ENCODE measurements at regions not wholly inside any gene's neighbourhood (a gene's known extent, or its start where the extent isn't known, plus 50 kb on each side); places are given as distances from the start of the nearest gene placed in this dataset.

DNA sequence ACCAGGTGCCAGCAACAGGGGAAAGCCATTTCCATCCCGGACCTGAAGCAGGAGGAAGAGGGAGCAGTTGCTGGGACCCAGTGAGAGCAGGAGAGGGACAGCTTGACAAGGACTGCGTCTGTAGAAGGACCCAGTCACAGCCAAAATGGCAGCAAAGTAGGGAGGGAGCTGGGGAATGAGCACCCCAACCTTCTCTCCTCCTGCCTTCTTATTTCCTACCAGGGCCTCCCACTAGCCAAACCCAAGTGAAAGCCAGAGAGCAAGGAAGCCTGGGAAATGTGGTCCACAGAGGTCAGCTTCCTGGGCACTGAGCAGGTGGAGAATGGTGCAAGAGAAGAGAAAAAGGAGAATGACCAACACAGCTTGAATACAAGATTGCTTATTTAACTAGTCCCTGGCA, 108.5 kb upstream of the MYL2 start:
- peaks cover 67% of the 10 kb centered on the region for H3K27me3 Mint-ChIP-seq (ENCODE audit: low read depth)
- no peak overlapping the region for H3K4me3 Mint-ChIP-seq
- H3K27ac Mint-ChIP-seq = no peak overlapping the region
- H3K9me3 Mint-ChIP-seq = no peaks in the 10 kb centered on the region
- H3K36me3 Mint-ChIP-seq (ENCODE audit: low read depth) = no peaks in the 10 kb centered on the region
- TF ChIP-seq CTCF (IDR thresholded peaks at IDR 0.05; ENCODE audit: unreplicated experiment in 3 of 3) = no peak
- H3K4me1 Mint-ChIP-seq = peaks cover 44% of the 10 kb centered on the region

DNA sequence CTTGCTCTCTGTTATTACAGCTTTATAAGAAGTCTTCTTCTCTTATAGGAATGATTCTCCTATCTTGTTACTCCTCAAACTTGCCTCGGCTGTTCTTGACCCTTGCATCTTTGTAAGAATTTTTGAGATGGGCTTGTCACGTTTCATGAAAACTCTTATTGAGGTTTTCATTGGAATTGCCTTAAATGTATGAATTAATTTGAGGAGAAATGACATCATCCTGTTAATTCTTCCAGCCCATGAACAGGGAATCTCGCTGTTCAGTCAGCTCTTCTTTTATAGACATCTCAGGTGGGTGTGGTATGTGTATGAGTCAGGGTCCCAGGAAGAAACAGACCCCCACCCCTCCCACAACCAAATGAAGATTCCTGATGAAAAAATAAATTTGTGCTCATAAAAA, 107.1 kb upstream of the MYL2 start:
- TF ChIP-seq CTCF (IDR thresholded peaks at IDR 0.05; ENCODE audit: unreplicated experiment in 3 of 3) = no peak
- H3K4me1 Mint-ChIP-seq = peaks cover 40% of the 10 kb centered on the region

GRCh38 chr12:111025792-111026430, 105.5 kb upstream of the MYL2 start:
- H3K27ac Mint-ChIP-seq = no peak overlapping the region
- no peaks in the 10 kb centered on the region for H3K9me3 Mint-ChIP-seq
- H3K4me3 Mint-ChIP-seq = no peak overlapping the region
- peaks cover 67% of the 10 kb centered on the region for H3K27me3 Mint-ChIP-seq (ENCODE audit: low read depth)
- no peaks in the 10 kb centered on the region for H3K36me3 Mint-ChIP-seq (ENCODE audit: low read depth)
- no peak for TF ChIP-seq CTCF (IDR thresholded peaks at IDR 0.05; ENCODE audit: unreplicated experiment in 3 of 3)
- H3K4me1 Mint-ChIP-seq = peaks cover 31% of the 10 kb centered on the region

More for the DNA sequence above, 107.1 kb upstream of the MYL2 start:
- Mint-ChIP-seq H3K27me3 (ENCODE audit: low read depth) (peaks cover 67% of the 10 kb centered on the region), H3K4me3 (no peak overlapping the region), H3K36me3 (ENCODE audit: low read depth) (no peaks in the 10 kb centered on the region), H3K27ac (no peak overlapping the region), H3K9me3 (no peaks in the 10 kb centered on the region)

DNA sequence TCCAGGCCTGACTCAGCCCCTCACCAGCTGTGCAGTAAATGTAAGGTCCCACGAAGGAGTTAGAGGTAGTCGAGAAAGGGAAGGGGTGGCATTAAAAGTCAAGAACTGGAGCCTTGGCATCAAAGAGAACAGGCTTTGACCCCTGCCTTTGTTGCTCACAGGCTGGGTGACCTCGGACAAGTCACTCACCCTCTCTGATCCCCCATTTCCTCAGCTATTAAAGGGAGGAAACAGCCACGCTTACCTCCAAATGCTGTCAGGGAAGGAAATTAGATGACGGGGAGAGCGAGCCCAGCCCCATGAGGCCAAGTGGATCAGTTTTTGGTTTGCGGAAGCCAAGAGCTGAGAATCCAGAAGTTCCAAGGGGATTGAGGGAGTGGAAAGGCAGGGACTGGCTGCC, 104.9 kb upstream of the MYL2 start:
- H3K9me3 Mint-ChIP-seq = no peaks in the 10 kb centered on the region
- peaks cover 29% of the 10 kb centered on the region for H3K4me1 Mint-ChIP-seq
- TF ChIP-seq CTCF (IDR thresholded peaks at IDR 0.05; ENCODE audit: unreplicated experiment in 3 of 3) = no peak
- H3K27me3 Mint-ChIP-seq (ENCODE audit: low read depth) = peaks cover 67% of the 10 kb centered on the region
- no peaks in the 10 kb centered on the region for H3K36me3 Mint-ChIP-seq (ENCODE audit: low read depth)
- no peak overlapping the region for H3K4me3 Mint-ChIP-seq
- H3K27ac Mint-ChIP-seq = no peak overlapping the region

DNA sequence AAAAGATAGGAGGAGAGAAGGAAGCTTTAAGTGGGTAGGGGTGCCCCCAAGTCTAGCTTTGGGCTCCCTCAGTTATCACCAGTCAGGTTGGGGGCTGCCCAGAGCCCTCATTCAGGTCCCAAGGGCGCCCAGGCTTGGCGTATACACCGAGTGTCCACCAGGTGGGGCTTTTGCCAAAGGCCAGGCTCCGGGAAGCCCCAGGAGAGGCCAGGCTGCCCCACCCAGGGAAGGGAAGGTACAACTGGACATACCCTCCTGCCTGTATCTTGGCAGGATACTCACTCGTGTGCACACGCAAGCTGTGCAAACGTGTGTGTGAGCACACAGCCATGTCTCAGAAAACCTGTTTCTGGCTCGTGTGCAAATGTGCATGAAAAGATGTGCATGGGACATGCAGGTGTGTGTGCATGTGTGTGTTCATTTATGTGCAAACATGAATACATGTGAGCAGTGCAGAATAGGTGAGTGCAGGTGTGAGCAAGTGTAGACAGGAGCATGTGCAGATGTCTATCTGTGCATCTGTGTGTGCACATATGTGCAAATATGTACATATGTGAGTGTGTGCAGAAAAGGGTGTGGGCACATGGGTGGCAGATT, 103.9 kb upstream of the MYL2 start:
- Mint-ChIP-seq H3K9me3 (no peaks in the 10 kb centered on the region), H3K27me3 (ENCODE audit: low read depth) (peaks cover 65% of the 10 kb centered on the region), H3K36me3 (ENCODE audit: low read depth) (no peaks in the 10 kb centered on the region), H3K4me3 (no peak overlapping the region), H3K27ac (peak overlapping the region in 2 of 3 experiments; percentile 19 to 75), H3K4me1 (peaks cover 24% of the 10 kb centered on the region)
- TF ChIP-seq CTCF (IDR thresholded peaks at IDR 0.05; ENCODE audit: unreplicated experiment in 3 of 3) = peak; percentile 89 to 96 (median 93)

DNA sequence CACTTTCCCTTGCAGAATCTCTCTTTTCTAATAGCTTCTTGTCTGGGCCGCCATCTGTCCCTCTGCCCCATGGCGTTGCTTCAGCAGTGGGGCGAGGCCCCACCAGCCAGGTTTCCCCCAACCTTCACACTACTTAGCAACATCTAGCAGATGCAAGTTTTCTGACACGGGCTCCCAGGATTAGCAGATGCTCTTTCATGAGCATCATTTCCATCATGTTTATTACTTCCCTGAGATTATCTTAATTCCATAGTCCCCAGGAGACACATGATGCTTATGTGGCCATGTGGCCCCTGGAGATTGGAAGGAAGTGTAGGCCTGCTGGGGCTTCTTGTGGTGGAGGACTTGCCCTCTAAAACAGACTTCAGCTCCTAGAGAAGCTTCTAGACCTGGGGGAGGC, 102.0 kb upstream of the MYL2 start:
- Mint-ChIP-seq H3K27ac (no peak overlapping the region), H3K9me3 (peaks cover 3% of the 10 kb centered on the region), H3K4me3 (no peak overlapping the region), H3K36me3 (ENCODE audit: low read depth) (no peaks in the 10 kb centered on the region), H3K27me3 (ENCODE audit: low read depth) (peaks cover 77% of the 10 kb centered on the region), H3K4me1 (peaks cover 23% of the 10 kb centered on the region)
- no peak for TF ChIP-seq CTCF (IDR thresholded peaks at IDR 0.05; ENCODE audit: unreplicated experiment in 3 of 3)

Data from nephron (organoid).